Coronary artery (tissue), 2 donors: ENCODE measurements at regions not wholly inside any gene's neighbourhood (a gene's known extent, or its start where the extent isn't known, plus 50 kb on each side); places are given as distances from the start of the nearest gene placed in this dataset.

Experiments used
- DNase-seq: peaks from one replicate; pipeline ENCODE4 v3.0.0-alpha.2; 2017; ENCODE audit warnings: low spot score
- H3K27ac ChIP-seq, 2 donors: fragments of 200-600 bp; sonication (generic); one replicate each; pipeline ENCODE4 v1.5.1; 2016 to 2019
- H3K4me3 ChIP-seq: fragments of 200-600 bp; sonication (generic); 2 replicates; pipeline ENCODE4 v1.5.1; 2016; ENCODE audit warnings: mild to moderate bottlenecking, moderate library complexity
- TF ChIP-seq, protein P1 (sequence below): fragments of 200-600 bp; sonication (generic); IDR thresholded peaks from one replicate; pipeline ENCODE4 v1.5.1; 2019; ENCODE audit warnings: antibody characterized with exemption

DNA sequence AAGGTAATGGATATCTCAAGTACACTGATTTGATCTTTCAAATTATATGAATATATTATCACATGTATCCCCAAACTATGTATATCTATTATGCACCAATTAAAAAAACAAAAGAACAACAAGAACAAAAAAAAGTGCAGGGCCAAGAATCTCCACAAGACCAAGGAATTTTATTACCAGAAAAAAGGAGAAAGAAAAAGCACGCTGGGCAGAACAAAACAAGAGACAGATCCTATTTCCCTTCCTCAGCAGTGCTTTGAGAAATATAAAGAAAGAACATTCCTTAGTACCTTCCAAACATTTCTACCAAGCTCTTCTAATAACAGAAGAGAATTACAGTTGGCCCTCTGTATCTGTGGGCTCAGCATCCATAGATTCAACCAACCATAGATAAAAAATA is 144.7 kb upstream of the CREB1 start:
- Histone ChIP-seq H3K27ac (no peak overlapping the region), H3K4me3 (no peak overlapping the region)
- DNase-seq, result no peak
- TF ChIP-seq, protein P1, sequence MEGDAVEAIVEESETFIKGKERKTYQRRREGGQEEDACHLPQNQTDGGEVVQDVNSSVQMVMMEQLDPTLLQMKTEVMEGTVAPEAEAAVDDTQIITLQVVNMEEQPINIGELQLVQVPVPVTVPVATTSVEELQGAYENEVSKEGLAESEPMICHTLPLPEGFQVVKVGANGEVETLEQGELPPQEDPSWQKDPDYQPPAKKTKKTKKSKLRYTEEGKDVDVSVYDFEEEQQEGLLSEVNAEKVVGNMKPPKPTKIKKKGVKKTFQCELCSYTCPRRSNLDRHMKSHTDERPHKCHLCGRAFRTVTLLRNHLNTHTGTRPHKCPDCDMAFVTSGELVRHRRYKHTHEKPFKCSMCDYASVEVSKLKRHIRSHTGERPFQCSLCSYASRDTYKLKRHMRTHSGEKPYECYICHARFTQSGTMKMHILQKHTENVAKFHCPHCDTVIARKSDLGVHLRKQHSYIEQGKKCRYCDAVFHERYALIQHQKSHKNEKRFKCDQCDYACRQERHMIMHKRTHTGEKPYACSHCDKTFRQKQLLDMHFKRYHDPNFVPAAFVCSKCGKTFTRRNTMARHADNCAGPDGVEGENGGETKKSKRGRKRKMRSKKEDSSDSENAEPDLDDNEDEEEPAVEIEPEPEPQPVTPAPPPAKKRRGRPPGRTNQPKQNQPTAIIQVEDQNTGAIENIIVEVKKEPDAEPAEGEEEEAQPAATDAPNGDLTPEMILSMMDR, result no peak

DNA sequence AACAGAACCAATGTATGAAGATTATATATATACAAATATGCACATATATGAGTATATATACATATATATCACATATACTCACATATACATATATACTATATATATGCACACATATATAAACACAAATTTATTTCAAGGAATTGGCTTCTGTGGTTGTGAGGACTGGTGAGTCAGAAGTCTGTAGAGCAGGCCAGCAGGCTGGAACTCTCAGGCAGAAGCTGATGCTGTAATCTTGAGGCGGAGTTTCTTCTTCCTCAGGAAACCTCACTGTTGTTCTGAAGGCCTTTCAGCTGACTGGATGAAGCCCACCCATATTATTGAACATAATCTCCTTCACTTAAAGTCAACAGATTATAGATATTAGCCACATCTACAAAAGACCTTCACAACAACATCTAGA is 143.9 kb upstream of the CREB1 start:
- TF ChIP-seq, protein P1, result no peak
- Histone ChIP-seq H3K4me3 (no peak overlapping the region), H3K27ac (no peak overlapping the region)
- DNase-seq, result no peak

DNA sequence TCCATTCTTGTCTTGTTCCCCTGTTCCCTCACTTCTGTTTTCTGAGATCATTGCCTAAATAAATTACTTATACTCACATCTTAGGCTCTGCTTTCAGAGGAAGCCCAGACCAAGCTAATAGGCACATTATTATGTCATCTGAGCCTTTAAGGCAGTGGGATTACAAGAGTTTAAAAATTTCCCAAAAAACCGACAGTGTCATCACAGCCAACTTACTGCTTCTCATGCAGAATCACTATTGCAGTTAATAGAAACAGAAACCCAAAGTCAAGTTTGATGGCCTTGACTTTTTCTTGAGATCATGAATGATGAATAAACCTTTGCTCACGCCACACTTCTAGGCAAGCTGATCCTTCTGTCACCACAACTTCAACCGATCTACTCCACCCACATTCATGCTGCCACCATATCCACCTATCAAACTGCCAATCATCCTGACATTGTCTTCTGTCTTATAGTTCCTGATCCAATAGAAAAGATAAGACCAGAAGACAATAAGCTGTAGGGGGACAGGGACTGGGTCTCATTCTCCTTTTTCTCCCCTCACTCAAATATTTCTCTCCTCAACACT is 142.7 kb upstream of the CREB1 start:
- TF ChIP-seq, protein P1, result no peak
- H3K4me3 ChIP-seq, result no peak overlapping the region
- no peak overlapping the region for H3K27ac ChIP-seq
- DNase-seq, result no peak

DNA sequence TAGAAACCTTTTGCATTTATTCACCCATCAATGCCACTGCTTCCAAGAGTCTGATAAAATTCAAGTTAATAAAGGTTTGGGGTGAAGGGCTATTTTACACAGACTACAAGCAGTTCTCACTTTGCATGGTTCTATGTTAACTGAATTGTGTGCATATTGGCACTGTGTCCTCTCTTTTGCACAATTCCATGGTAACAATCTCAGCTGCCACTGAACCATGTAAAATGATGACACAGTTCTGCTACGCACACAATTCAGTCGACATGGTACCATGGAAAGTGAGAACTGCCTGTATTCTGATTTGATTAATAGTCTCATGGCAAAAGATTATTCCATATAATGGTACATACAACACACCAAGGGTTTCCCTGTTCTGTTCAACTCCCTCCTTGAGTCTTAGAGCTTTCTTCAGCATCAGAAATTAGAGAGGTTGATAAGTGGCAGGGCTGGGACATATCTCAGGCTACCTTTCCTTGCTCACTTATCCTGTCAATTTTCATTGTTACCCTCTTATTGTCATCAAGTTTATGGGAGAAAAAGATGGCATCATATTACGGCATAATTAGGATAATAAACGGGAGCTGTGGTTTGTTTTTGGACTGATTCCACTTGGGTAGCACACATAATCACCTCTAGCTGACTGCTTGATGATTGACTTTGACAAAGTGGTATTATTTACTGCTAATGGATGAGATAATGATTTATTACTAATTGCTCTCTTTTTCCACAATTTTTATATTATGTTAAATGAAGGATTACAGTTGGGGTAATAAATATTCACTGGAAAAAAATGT is 139.3 kb upstream of the CREB1 start:
- TF ChIP-seq, protein P1, result no peak
- Histone ChIP-seq H3K27ac (no peak overlapping the region), H3K4me3 (no peak overlapping the region)
- DNase-seq, result no peak

DNA sequence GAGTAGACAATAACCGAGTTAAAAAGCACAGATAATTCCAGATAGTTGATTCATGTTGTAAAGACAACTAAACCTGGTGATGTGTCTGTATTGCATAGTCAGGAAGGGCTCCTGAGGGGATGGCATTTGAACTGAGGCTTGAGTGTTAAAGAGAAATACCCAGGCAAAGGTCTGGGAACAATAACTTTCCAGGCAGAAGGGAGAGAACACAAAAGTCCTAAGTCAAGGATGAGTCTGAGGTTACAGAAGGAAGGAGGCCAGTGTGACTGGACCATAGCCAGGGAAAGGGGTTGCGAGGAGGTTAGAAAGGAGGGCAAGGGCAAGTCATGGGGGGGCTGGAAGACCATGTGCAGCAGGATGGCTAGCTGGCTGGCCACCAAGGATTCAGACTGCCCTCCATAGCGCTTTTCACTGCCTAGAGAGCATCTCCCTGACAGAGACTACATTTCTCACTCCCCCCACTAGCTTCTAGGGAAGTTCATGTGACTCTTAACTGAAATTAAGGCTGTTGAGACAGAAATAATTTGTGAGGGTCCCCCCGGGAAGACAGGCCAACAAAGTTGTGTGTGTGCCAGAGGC is 135.5 kb upstream of the CREB1 start:
- Histone ChIP-seq H3K27ac (no peak overlapping the region), H3K4me3 (no peak overlapping the region)
- no peak for DNase-seq
- TF ChIP-seq, protein P1, result no peak

DNA sequence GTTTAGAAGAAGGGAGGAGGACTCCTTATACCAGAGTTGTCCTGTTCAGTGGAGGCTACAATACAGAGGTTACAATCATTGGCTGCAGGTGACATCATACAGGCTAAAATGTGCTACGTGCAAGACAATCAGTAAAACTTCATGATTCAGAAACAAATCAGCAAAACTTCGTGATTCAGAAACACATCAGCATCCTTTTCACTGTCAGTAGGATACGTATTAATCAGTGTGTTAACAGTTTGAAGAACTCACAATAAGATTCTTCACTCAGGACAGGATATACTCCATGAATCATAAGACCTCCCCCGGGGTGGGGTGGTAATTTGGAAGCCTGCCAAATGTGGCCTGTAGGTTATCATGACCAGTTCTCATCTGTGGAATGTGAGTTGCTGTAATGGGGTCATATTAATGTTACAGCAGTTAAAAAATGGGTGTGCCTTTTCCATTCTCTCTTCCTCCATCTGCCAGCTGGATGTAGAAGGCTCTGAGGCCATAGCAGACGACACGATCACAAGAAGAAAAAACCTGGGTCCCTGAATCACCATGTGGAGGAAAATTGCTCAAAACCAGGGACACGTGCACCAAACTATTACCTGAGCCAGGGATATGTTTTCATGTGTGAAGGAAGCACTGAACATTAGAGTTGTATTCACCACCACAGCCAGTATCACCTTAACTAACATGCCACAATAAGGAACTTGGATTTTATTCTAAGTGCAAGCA is 134.8 kb upstream of the CREB1 start:
- TF ChIP-seq, protein P1, result no peak
- H3K27ac ChIP-seq, result no peak overlapping the region
- DNase-seq, result no peak

More for the DNA sequence above, 134.8 kb upstream of the CREB1 start:
- H3K4me3 ChIP-seq, result no peak overlapping the region
